Neutrophil (primary cell): ENCODE measurements at regions not wholly inside any gene's neighbourhood (a gene's known extent, or its start where the extent isn't known, plus 50 kb on each side); places are given as distances from the start of the nearest gene placed in this dataset.

Experiments used
- H3K27ac ChIP-seq: fragments of 200-600 bp; sonication (generic); 2 replicates; pipeline ENCODE4 v1.5.1; 2016; ENCODE audit warnings: mild to moderate bottlenecking, moderate library complexity
- H3K27me3 ChIP-seq: fragments of 200-600 bp; sonication (generic); 2 replicates; pipeline ENCODE4 v1.6.0; 2016; ENCODE audit warnings: mild to moderate bottlenecking
- H3K36me3 ChIP-seq: fragments of 200-600 bp; sonication (generic); 2 replicates; pipeline ENCODE4 v1.5.1; 2017
- H3K4me1 ChIP-seq, 2 experiments: fragments of 200-600 bp in 1 of 2; sonication (generic) in 1 of 2; 1 replicate in 1 of 2; 2 replicates in 1 of 2; pipeline versions ENCODE4 v1.5.1 to v1.6.1; 2013 to 2016; ENCODE audit warnings: low read depth in 1 of 2, low read length in 1 of 2, mild to moderate bottlenecking in 1 of 2, moderate library complexity in 1 of 2; ENCODE audit not compliant: control insufficient read depth in 1 of 2, insufficient read depth in 1 of 2
- H3K4me3 ChIP-seq, 2 experiments: fragments of 200-600 bp in 1 of 2; sonication (generic) in 1 of 2; 1 replicate in 1 of 2; 2 replicates in 1 of 2; pipeline ENCODE4 v1.5.1; 2013 to 2016; ENCODE audit warnings: low read depth in 1 of 2, low read length in 1 of 2, mild to moderate bottlenecking in 1 of 2, moderate library complexity in 1 of 2
- H3K9me3 ChIP-seq: fragments of 200-600 bp; sonication (generic); 2 replicates; pipeline ENCODE4 v1.5.1; 2016
- CTCF ChIP-seq: fragments of 200-600 bp; sonication (generic); IDR thresholded peaks from 2 replicates; pipeline ENCODE4 v1.5.1; 2016; ENCODE audit warnings: antibody characterized with exemption

- TF ChIP-seq CTCF, result no peak
- Histone ChIP-seq H3K4me3 (no peak overlapping the region), H3K36me3 (no peaks in the 10 kb centered on the region), H3K27ac (no peak overlapping the region), H3K4me1 (no peaks in the 10 kb centered on the region), H3K27me3 (no peaks in the 10 kb centered on the region), H3K9me3 (no peaks in the 10 kb centered on the region)
These were observed 158.8 kb upstream of the SPEF2 start for GRCh38 chr5:35458824-35459207.

- Histone ChIP-seq H3K27me3 (no peaks in the 10 kb centered on the region), H3K9me3 (no peaks in the 10 kb centered on the region), H3K27ac (no peak overlapping the region), H3K36me3 (no peaks in the 10 kb centered on the region), H3K4me1 (no peaks in the 10 kb centered on the region), H3K4me3 (no peak overlapping the region)
- TF ChIP-seq CTCF, result no peak
These were observed 159.5 kb upstream of the SPEF2 start for GRCh38 chr5:35457912-35458823.

GRCh38 chr5:35456506-35456905 lies 161.2 kb upstream of the SPEF2 start:
- Histone ChIP-seq H3K27ac (no peak overlapping the region), H3K27me3 (no peaks in the 10 kb centered on the region), H3K9me3 (no peaks in the 10 kb centered on the region), H3K4me1 (no peaks in the 10 kb centered on the region), H3K4me3 (no peak overlapping the region), H3K36me3 (no peaks in the 10 kb centered on the region)
- no peak for TF ChIP-seq CTCF

- Histone ChIP-seq H3K4me3 (no peak overlapping the region), H3K27me3 (no peaks in the 10 kb centered on the region), H3K9me3 (no peaks in the 10 kb centered on the region), H3K27ac (no peak overlapping the region), H3K4me1 (no peaks in the 10 kb centered on the region), H3K36me3 (no peaks in the 10 kb centered on the region)
- TF ChIP-seq CTCF, result no peak
These were observed 163.6 kb upstream of the SPEF2 start for GRCh38 chr5:35454011-35454525.

GRCh38 chr5:35443803-35444595 lies 173.7 kb upstream of the SPEF2 start:
- no peak for TF ChIP-seq CTCF
- Histone ChIP-seq H3K9me3 (no peaks in the 10 kb centered on the region), H3K27me3 (no peaks in the 10 kb centered on the region), H3K36me3 (no peaks in the 10 kb centered on the region), H3K4me3 (no peak overlapping the region), H3K4me1 (peaks cover 9 to 11% of the 10 kb centered on the region in 2 experiments), H3K27ac (no peak overlapping the region)
